MM.1S (cell line): ENCODE measurements at regions not wholly inside any gene's neighbourhood (a gene's known extent, or its start where the extent isn't known, plus 50 kb on each side); places are given as distances from the start of the nearest gene placed in this dataset.

Experiments
- CTCF ChIP-seq: fragments of 300-600 bp; sonication (generic); IDR thresholded peaks from 2 replicates; pipeline ENCODE4 v1.5.1; 2016; ENCODE audit warnings: antibody characterized with exemption, low read length, mixed read lengths
- EZH2 ChIP-seq: fragments of 300-600 bp; sonication (generic); optimal IDR thresholded peaks from 2 replicates; pipeline ENCODE3; 2017; ENCODE audit warnings: low read depth, mild to moderate bottlenecking, antibody characterized with exemption, low read length, mixed read lengths

- TF ChIP-seq EZH2 (no peak), CTCF (no peak)
These were observed 206.4 kb upstream of the PACRGL start for GRCh38 chr4:20493761-20494353.
